GM18907 (cell line): ENCODE measurements at regions not wholly inside any gene's neighbourhood (a gene's known extent, or its start where the extent isn't known, plus 50 kb on each side); places are given as distances from the start of the nearest gene placed in this dataset.
"Not testable (repeated sequence)": the region's sequence is repeated elsewhere in the genome, so short reads cannot be mapped to it uniquely, and the experiment has no call there.

Experiments used
- ATAC-seq: cut with Tn5 transposase; IDR thresholded peaks from one replicate; pipeline ENCODE4 v1.9.1; 2021; ENCODE audit warnings: mild to moderate bottlenecking, moderate library complexity; ENCODE audit not compliant: unreplicated experiment

- no peak for ATAC-seq
Observed at GRCh38 chr18:51248685-51249084, 51.2 kb upstream of the MEX3C start.

- no peak for ATAC-seq
Observed at GRCh38 chr18:51250006-51250405, 52.5 kb upstream of the MEX3C start.

GRCh38 chr18:51250458-51251024 is 53.1 kb upstream of the MEX3C start:
- ATAC-seq: no peak

GRCh38 chr18:51251625-51252024 is 54.1 kb upstream of the MEX3C start:
- ATAC-seq: peak; percentile 100

- no peak for ATAC-seq
Observed at GRCh38 chr18:51253476-51253875, 56.0 kb upstream of the MEX3C start.

GRCh38 chr18:51255693-51256092 is 58.2 kb upstream of the MEX3C start:
- ATAC-seq: no peak

- no peak for ATAC-seq
Observed at GRCh38 chr18:51257150-51257549, 59.7 kb upstream of the MEX3C start.

GRCh38 chr18:51260118-51260517 is 62.6 kb upstream of the MEX3C start:
- no peak for ATAC-seq

- not testable (repeated sequence) for ATAC-seq
Observed at GRCh38 chr18:51266077-51266476, 68.6 kb upstream of the MEX3C start.

- ATAC-seq: no peak
Observed at GRCh38 chr18:51266773-51267172, 69.3 kb upstream of the MEX3C start.

GRCh38 chr18:51273437-51273836 is 76.0 kb upstream of the MEX3C start:
- no peak for ATAC-seq

- ATAC-seq: no peak
Observed at GRCh38 chr18:51275712-51276476, 78.4 kb upstream of the MEX3C start.

- ATAC-seq: no peak
Observed at GRCh38 chr18:51278045-51278649, 80.7 kb upstream of the MEX3C start.

GRCh38 chr18:51279367-51279984 is 82.0 kb upstream of the MEX3C start:
- peak; percentile 82 for ATAC-seq

GRCh38 chr18:51287818-51288508 is 90.5 kb upstream of the MEX3C start:
- no peak for ATAC-seq

GRCh38 chr18:51288582-51288981 is 91.1 kb upstream of the MEX3C start:
- no peak for ATAC-seq

GRCh38 chr18:51290860-51291259 is 93.4 kb upstream of the MEX3C start:
- no peak for ATAC-seq

GRCh38 chr18:51300912-51301311 is 103.4 kb upstream of the MEX3C start:
- ATAC-seq: no peak

- ATAC-seq: no peak
Observed at GRCh38 chr18:51301376-51301775, 103.9 kb upstream of the MEX3C start.

GRCh38 chr18:51316677-51317076 is 119.2 kb upstream of the MEX3C start:
- ATAC-seq: no peak

GRCh38 chr18:51321696-51322095 is 124.2 kb upstream of the MEX3C start:
- ATAC-seq: no peak
